Mucosa of stomach (tissue), 1 donor: ENCODE measurements at regions not wholly inside any gene's neighbourhood (a gene's known extent, or its start where the extent isn't known, plus 50 kb on each side); places are given as distances from the start of the nearest gene placed in this dataset.
"Not testable (repeated sequence)": the region's sequence is repeated elsewhere in the genome, so short reads cannot be mapped to it uniquely, and the experiment has no call there.

Source experiments
- H3K27me3 ChIP-seq: one replicate; pipeline ENCODE4 v1.7.0; 2013; ENCODE audit warnings: mild to moderate bottlenecking, low read length; ENCODE audit not compliant: control insufficient read depth, insufficient read depth
- H3K36me3 ChIP-seq: one replicate; pipeline ENCODE4 v1.7.0; 2013; ENCODE audit warnings: low read length; ENCODE audit not compliant: control insufficient read depth, insufficient read depth
- H3K4me1 ChIP-seq: one replicate; pipeline ENCODE4 v1.7.0; 2013; ENCODE audit warnings: mild to moderate bottlenecking, low read length; ENCODE audit not compliant: control insufficient read depth, insufficient read depth
- H3K4me3 ChIP-seq: one replicate; pipeline ENCODE4 v1.7.0; 2013; ENCODE audit warnings: low read length
- H3K9ac ChIP-seq: one replicate; pipeline ENCODE4 v1.7.0; 2013; ENCODE audit warnings: mild to moderate bottlenecking, low read length, moderate library complexity
- H3K9me3 ChIP-seq: one replicate; pipeline ENCODE4 v1.7.0; 2013; ENCODE audit warnings: mild to moderate bottlenecking, low read length, moderate library complexity; ENCODE audit not compliant: control insufficient read depth
- donor health status: Pancreatic carcinoma.

DNA sequence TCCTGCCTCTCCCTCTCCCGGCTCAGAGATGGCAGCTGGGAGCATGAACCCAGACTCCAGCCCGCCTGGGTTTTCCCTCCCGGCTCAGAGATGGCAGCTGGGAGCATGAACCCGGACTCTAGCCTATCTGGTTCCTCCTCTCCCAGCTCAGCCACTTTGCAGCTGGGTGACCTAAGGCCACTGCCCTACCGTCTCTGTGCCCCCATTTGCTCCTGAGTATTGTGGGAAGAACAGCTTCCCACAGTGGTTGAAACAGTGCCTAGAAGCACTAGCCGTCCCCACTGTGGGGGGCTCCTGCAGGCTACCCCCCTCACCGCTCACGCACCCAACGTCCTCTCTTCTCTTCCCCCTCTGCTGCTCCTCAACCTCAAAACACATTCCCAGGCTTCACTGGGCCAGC lies 99.9 kb upstream of the GSE1 start:
- Histone ChIP-seq H3K27me3 (no peaks in the 10 kb centered on the region), H3K9me3 (no peaks in the 10 kb centered on the region), H3K4me1 (peaks cover 27% of the 10 kb centered on the region), H3K4me3 (no peak overlapping the region), H3K9ac (peak overlapping the region; percentile 4), H3K36me3 (no peaks in the 10 kb centered on the region)

DNA sequence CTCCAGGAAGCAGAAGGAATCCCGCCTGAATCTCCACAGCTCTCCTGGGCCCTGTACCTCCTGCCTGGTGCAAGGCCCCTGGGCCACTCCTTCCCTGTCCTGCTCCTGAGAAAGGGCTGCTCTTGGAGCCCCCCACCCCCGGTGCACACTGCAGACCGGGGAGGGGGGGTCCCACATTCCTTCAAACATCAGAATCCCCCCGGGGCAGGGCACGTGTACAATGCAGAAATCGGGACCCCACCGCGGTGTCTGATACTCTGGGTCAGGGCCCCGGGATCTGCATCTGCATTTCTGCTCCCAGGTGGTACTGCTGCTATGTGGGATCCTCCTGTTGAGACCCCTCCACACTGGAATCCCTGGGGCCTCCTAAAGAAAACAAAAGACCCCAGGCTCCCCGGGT lies 99.5 kb upstream of the GSE1 start:
- Histone ChIP-seq H3K9me3 (no peaks in the 10 kb centered on the region), H3K36me3 (no peaks in the 10 kb centered on the region), H3K4me1 (peaks cover 27% of the 10 kb centered on the region), H3K27me3 (no peaks in the 10 kb centered on the region), H3K9ac (peak overlapping the region; percentile 4), H3K4me3 (no peak overlapping the region)

DNA sequence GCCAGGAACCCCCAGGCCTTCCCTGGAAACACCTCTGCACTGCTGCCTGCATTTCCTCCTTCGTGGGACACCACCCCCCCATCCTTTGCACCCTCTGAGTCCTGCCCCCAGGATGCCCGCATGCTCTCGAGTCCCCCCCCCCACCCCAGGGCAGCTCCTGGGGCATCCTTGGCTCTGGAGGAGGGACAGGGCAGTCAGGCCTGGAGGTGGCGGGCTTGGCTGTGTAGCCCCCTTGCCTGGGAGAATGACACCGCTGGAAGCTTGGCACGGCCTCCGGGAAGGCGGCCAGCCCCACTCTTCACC lies 98.9 kb upstream of the GSE1 start:
- H3K4me3 ChIP-seq = no peak overlapping the region
- no peaks in the 10 kb centered on the region for H3K9me3 ChIP-seq
- no peak overlapping the region for H3K9ac ChIP-seq
- H3K36me3 ChIP-seq = no peaks in the 10 kb centered on the region
- peaks cover 27% of the 10 kb centered on the region for H3K4me1 ChIP-seq
- H3K27me3 ChIP-seq = no peaks in the 10 kb centered on the region

DNA sequence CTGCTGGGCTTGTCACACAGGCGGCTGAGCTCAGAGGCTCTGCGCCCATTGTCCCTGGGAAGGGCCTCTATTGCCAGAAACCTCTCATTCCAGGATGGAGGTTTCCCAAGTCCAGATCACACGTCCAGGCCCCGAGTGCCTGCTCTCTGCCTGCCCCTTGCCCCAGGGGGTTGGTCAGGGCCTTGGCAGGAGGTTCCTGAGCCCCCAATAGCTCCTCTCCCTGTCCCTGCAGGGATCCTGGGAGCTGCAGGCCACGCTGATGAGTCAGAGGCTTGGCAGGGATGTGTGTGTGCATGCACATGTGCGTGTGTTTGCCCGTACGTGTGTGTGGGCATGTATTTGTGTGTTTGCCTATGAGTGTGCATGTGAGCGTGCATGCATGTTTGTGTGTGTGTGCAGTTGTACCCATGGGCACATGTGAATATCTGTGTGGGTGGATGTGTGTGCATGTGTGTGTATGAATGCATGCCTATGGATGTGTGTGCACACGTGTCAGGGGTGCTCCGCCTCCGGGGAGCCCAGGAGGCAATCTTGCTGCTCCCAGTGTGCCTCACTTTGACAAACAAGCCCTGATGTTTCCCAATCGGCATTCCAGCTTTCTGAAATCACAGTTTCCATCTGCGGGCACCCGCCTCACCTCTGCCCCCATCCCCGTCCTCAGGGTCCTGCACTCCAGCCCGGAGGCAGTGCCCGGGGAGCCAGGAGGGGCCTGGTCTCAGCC lies 98.4 kb upstream of the GSE1 start:
- Histone ChIP-seq H3K4me1 (peaks cover 27% of the 10 kb centered on the region), H3K9me3 (no peaks in the 10 kb centered on the region), H3K27me3 (no peaks in the 10 kb centered on the region), H3K9ac (peak overlapping the region; percentile 42), H3K36me3 (no peaks in the 10 kb centered on the region), H3K4me3 (no peak overlapping the region)

DNA sequence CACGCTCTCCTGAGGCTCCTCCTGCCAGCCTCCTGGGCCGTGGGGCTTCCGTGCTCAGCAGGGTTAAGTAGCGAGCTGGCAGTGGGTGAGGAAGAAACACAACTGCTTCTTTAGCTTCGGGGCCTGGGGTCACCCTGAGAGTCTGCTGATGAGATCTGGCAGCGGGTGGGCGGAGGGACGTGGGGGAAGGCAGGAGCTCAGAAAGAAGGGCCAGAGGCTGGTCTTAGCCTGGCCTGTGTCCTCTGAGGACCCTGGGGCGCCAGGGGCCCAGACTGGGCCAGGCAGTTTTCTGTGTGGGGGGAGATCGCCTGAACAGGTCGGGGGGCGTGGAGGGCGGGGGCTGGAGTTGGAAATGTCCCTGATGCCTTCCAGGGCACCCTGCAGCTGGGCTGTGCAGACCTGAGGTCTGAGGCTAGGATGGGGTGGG lies 97.8 kb upstream of the GSE1 start:
- no peaks in the 10 kb centered on the region for H3K9me3 ChIP-seq
- peak overlapping the region; percentile 42 for H3K9ac ChIP-seq
- H3K4me3 ChIP-seq = no peak overlapping the region
- H3K36me3 ChIP-seq = no peaks in the 10 kb centered on the region
- peaks cover 27% of the 10 kb centered on the region for H3K4me1 ChIP-seq
- no peaks in the 10 kb centered on the region for H3K27me3 ChIP-seq

DNA sequence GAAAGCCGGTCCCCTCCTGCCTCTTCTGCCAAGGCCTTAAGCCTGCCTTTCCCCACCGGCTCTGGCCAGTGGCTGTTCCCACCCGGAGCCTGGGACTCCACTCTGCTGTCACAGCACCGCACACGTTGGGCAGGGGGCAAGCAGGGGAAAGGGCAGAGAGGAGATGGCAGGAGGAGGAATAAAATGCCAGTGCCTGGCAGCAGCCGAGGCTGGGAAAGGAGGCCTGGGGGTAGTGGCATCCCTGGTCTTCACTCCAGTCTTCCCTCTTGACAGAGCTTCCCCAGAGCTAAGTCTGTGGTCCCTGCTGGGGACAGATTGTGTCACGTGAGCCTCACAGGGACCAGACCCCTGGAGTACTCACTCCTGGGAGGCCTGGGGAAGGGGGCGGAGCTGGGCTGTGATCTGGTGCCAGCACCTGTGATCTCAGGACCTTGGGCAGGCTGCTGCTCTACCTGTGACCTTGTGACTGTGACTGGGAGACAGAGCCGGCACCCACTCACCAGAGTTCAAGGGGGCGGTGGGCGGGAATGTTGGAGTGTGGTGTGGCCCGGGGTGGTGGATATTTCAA lies 97.2 kb upstream of the GSE1 start:
- Histone ChIP-seq H3K27me3 (no peaks in the 10 kb centered on the region), H3K9ac (peak overlapping the region; percentile 42), H3K36me3 (no peaks in the 10 kb centered on the region), H3K4me1 (peaks cover 33% of the 10 kb centered on the region), H3K9me3 (no peaks in the 10 kb centered on the region), H3K4me3 (no peak overlapping the region)

DNA sequence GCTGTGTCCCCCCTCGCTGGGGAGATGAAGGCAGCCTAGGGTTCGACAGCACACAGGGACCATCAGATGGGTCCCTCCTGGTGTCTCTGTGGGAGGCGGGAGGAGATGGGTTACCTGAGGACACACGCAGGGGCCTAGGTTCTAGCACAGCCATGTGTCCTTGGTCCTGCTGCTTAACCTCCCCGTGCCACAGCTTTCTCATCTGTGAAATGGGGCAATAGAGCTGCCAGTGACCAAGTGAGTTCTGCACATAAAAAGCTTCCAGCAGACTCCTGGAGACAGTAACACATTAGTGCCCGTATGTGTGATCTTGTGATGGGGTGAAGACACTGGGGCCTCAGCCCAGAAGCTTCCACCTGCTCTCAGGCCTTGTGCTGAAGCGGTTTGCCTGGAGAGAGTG lies 96.0 kb upstream of the GSE1 start:
- Histone ChIP-seq H3K4me1 (peaks cover 43% of the 10 kb centered on the region), H3K9ac (no peak overlapping the region), H3K27me3 (no peaks in the 10 kb centered on the region), H3K9me3 (no peaks in the 10 kb centered on the region), H3K36me3 (no peaks in the 10 kb centered on the region), H3K4me3 (no peak overlapping the region)

DNA sequence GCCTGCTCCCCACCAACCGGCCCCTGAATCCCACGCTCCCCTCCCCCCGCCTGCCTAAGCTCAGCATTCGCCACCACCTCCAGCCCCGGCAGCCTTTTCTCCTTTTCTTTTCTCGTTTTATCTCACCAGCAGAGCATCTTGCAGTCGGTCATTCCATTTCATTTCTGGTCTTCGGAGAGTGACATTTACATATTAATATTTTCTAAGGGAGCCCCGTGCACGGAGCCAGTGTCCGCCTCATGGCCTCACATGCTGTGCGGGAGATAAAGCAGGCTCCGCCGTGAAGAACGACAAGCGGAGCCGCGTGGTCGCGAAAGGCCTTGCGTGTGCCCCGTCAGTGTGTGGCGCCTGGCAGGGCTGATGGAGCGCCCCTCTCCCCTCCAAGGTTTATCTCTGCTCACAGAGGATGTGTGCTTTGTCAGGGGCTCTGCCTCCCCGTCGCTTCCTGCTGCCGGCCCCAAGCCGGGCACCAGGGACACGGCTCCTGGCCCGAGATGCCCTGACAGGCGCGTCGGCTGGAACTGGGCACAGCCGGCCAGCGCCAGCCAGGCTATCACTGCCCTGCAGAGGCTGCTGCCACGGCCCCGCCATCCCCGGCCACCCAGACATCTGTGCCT lies 95.5 kb upstream of the GSE1 start:
- no peak overlapping the region for H3K9ac ChIP-seq
- H3K9me3 ChIP-seq = no peaks in the 10 kb centered on the region
- H3K4me3 ChIP-seq = no peak overlapping the region
- H3K4me1 ChIP-seq = peaks cover 43% of the 10 kb centered on the region
- H3K27me3 ChIP-seq = no peaks in the 10 kb centered on the region
- no peaks in the 10 kb centered on the region for H3K36me3 ChIP-seq

DNA sequence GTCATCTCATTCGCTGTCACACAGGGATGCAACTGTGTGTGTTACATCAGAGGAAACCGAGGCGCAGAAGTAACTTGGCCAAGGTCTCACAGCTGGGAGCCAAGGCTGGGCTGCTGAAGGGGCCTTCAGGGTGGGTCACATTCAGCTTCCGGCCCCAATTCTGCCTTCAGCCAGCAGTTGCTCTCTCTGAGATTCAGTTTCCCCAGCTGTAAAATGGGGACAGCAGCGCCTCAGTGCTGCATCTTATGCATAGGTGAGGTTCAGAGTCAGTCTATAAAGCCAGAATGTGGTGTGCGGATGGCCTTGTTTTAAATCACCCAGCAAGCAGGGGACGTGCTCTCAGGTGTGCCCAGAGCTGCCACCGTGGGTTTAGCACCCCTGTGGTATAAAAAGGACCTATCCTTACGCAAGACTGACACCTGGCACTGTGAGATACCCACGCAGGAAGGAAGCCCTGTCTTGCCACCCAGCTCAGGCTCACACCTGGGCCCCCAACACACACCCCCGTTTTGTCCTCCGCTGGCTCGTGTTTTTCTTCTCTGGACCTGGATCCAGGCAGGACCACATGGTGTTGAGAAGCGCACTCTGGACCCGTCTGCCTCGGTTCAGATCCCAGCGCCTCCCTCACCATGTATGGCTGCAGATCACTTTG lies 94.6 kb upstream of the GSE1 start:
- Histone ChIP-seq H3K4me3 (no peak overlapping the region), H3K9me3 (no peaks in the 10 kb centered on the region), H3K36me3 (no peaks in the 10 kb centered on the region), H3K4me1 (peaks cover 52% of the 10 kb centered on the region), H3K27me3 (no peaks in the 10 kb centered on the region), H3K9ac (no peak overlapping the region)

DNA sequence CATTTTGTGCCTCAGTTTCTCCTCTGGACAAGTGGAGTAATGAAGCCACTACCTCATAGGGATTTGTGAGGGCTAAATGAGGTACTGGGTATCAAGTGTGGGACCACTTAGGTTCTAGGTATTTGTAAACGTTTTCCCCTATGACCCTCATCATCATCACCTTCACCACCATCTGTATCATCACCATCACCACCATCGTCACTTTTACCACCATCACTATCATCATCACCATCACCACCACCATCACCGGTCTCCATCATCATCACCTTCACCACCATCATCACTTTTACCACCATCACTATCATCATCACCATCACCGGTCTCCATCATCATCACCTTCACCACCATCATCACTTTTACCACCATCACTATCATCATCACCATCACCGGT lies 94.1 kb upstream of the GSE1 start:
- not testable (repeated sequence) for H3K36me3 ChIP-seq, H3K9me3 ChIP-seq, H3K27me3 ChIP-seq, H3K9ac ChIP-seq, H3K4me3 ChIP-seq
- peaks cover 52% of the 10 kb centered on the region for H3K4me1 ChIP-seq

DNA sequence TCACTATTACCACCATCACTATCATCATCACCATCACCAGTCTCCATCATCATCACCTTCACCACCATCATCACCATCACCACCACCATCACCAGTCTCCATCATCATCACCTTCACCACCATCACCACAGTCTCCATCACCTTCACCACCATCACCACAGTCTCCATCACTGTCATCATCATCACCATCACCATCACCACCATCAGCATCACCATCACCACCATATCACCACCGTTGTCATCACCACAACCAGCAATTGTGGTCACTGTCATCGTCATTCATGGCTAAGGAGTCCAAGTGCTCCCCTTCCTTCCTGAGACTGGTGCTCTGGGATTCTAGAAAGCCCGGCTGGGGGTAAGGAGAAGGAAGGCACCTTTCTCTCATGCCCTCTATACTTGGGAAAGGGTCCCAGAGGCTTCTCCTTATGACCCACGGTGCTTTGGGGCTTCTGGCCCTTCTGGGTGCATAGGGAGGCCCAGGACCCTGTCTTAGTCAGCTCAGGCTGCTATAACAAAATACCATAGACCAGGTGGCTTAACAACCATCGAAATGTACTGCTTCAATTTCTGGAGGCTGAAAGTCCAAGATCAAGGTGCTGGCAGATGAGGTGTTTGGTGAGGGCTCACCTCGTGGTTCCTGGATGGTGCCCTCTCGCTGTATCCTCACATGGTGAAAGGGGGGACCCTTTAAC lies 93.4 kb upstream of the GSE1 start:
- Histone ChIP-seq H3K27me3 (no peaks in the 10 kb centered on the region), H3K4me1 (peaks cover 52% of the 10 kb centered on the region), H3K9me3 (no peaks in the 10 kb centered on the region)

More for the DNA sequence above, 93.4 kb upstream of the GSE1 start:
- no peaks in the 10 kb centered on the region for H3K36me3 ChIP-seq
- no peak overlapping the region for H3K4me3 ChIP-seq
- no peak overlapping the region for H3K9ac ChIP-seq
